ENCODE measurements at regions not wholly inside any gene's neighbourhood (a gene's known extent, or its start where the extent isn't known, plus 50 kb on each side); places are given as distances from the start of the nearest gene placed in this dataset.
A peak's percentile ranks its signal among the peaks of the same experiment; 100 is the strongest.
"Not testable (repeated sequence)": the region's sequence is repeated elsewhere in the genome, so short reads cannot be mapped to it uniquely, and the experiment has no call there.

- no peaks in the 10 kb centered on the region for H3K36me3 ChIP-seq (replicated peaks in 1 of 2; ENCODE audit: control insufficient read depth in 1 of 2, insufficient read depth in 2 of 2, low read length in 2 of 2)
- Mint-ChIP-seq H3K4me3 (no peak overlapping the region), H3K36me3 (no peaks in the 10 kb centered on the region), H3K27ac (no peak overlapping the region), H3K4me1 (peaks cover 15% of the 10 kb centered on the region), H3K27me3 (ENCODE audit: low read depth in 3 of 3) (peaks cover 2 to 6% (median 3%) of the 10 kb centered on the region in 3 donors), H3K9me3 (peaks cover 1 to 8% (median 5%) of the 10 kb centered on the region in 7 donors)
- no peaks in the 10 kb centered on the region for H3K79me2 ChIP-seq (ENCODE audit: insufficient read depth, low read length)
- intact Hi-C loops (cut with micrococcal nuclease): no loop called here
- H4K20me1 ChIP-seq (ENCODE audit: insufficient read depth, low read length): no peaks in the 10 kb centered on the region
- no CpG with 5 or more reads among the region's 3 CpGs for WGBS (ENCODE audit: insufficient coverage)
- H3K27me3 ChIP-seq (ENCODE audit: control insufficient read depth in 2 of 2, insufficient read depth in 2 of 2, low read length in 2 of 2): no peaks in the 10 kb centered on the region
- H3K4me1 ChIP-seq (ENCODE audit: control insufficient read depth in 1 of 2, insufficient read depth in 2 of 2, low read length in 2 of 2): peaks cover 9 to 15% of the 10 kb centered on the region in 2 donors
- H3K4me3 ChIP-seq (replicated peaks in 1 of 3; ENCODE audit: low read depth in 2 of 3, low read length in 3 of 3): no peak overlapping the region
- H3K27ac ChIP-seq (ENCODE audit: low read depth in 1 of 2, low read length in 2 of 2): no peak overlapping the region
- H3K9ac ChIP-seq (ENCODE audit: insufficient read depth, low read length, poor library complexity, severe bottlenecking): no peak overlapping the region
- TF ChIP-seq CTCF (IDR thresholded peaks at IDR 0.05): no peak
- no peak overlapping the region for H3K4me2 ChIP-seq (replicated peaks; ENCODE audit: extremely low read depth, low read length, poor library complexity, severe bottlenecking)
- no peak overlapping the region for H2AFZ ChIP-seq (ENCODE audit: insufficient read depth, low read depth, low read length, poor library complexity, severe bottlenecking)
- no peak for DNase-seq
- H3K9me3 ChIP-seq (replicated peaks in 1 of 2; ENCODE audit: control insufficient read depth in 1 of 2, insufficient read depth in 1 of 2, low read length in 2 of 2): no peaks in the 10 kb centered on the region
These were observed 58.3 kb upstream of the KCNH1 start for GRCh38 chr1:211192227-211192626.

- H3K36me3 Mint-ChIP-seq; H3K27me3 Mint-ChIP-seq (ENCODE audit: low read depth in 3 of 3); H2AFZ ChIP-seq (ENCODE audit: insufficient read depth, low read depth, low read length, poor library complexity, severe bottlenecking); H3K9me3 Mint-ChIP-seq; intact Hi-C loops (cut with micrococcal nuclease); H3K27me3 ChIP-seq (ENCODE audit: control insufficient read depth in 2 of 2, insufficient read depth in 2 of 2, low read length in 2 of 2); H3K36me3 ChIP-seq (replicated peaks in 1 of 2; ENCODE audit: control insufficient read depth in 1 of 2, insufficient read depth in 2 of 2, low read length in 2 of 2); H3K9me3 ChIP-seq (replicated peaks in 1 of 2; ENCODE audit: control insufficient read depth in 1 of 2, insufficient read depth in 1 of 2, low read length in 2 of 2); H3K4me3 Mint-ChIP-seq; H4K20me1 ChIP-seq (ENCODE audit: insufficient read depth, low read length); H3K79me2 ChIP-seq (ENCODE audit: insufficient read depth, low read length); H3K4me3 ChIP-seq (replicated peaks in 1 of 3; ENCODE audit: low read depth in 2 of 3, low read length in 3 of 3); H3K9ac ChIP-seq (ENCODE audit: insufficient read depth, low read length, poor library complexity, severe bottlenecking): not testable (repeated sequence)
- H3K27ac Mint-ChIP-seq: peak overlapping the region in 5 of 7 donors; percentile 5 to 79 (median 62)
- H3K4me2 ChIP-seq (replicated peaks; ENCODE audit: extremely low read depth, low read length, poor library complexity, severe bottlenecking): peak overlapping the region; percentile 17
- peaks cover 15% of the 10 kb centered on the region for H3K4me1 Mint-ChIP-seq
- DNase-seq: peak in 1 of 3 donors; percentile 4
- peak overlapping the region in 1 of 2 donors; percentile 46 for H3K27ac ChIP-seq (ENCODE audit: low read depth in 1 of 2, low read length in 2 of 2)
- no CpG with 5 or more reads among the region's 4 CpGs for WGBS (ENCODE audit: insufficient coverage)
- peaks cover 9 to 15% of the 10 kb centered on the region in 2 donors for H3K4me1 ChIP-seq (ENCODE audit: control insufficient read depth in 1 of 2, insufficient read depth in 2 of 2, low read length in 2 of 2)
These were observed 54.8 kb upstream of the KCNH1 start for GRCh38 chr1:211188721-211189120.

All from CD14-positive monocyte (primary cell).